Endothelial cell of umbilical vein (primary cell): ENCODE measurements at regions not wholly inside any gene's neighbourhood (a gene's known extent, or its start where the extent isn't known, plus 50 kb on each side); places are given as distances from the start of the nearest gene placed in this dataset.

ENCODE experiments used
- BruUV-seq: library from RNA; stranded (reverse); fragments of 400-500 nt; replicated peaks from 2 replicates; lab custom pipeline; 2021; lab: Mats Ljungman, UMichigan
- CTCF ChIA-PET: fragments of 300-600, 350-600 bp; sonication (Branson Sonifier 250); formaldehyde crosslinking; loops from one replicate; lab custom pipeline; 2021; ENCODE audit warnings: antibody characterized with exemption, inconsistent platforms; lab: Charles Lee
- POLR2A ChIA-PET: fragments of 300-600, 350-600 bp; sonication (Branson Sonifier 250); formaldehyde crosslinking; loops from one replicate; lab custom pipeline; 2021; ENCODE audit warnings: antibody characterized with exemption, inconsistent platforms; lab: Charles Lee
- DNase-seq: peaks from one replicate; pipeline ENCODE4 v3.0.0-alpha.2; 2011; ENCODE audit warnings: low read depth, low spot score
- FAIRE-seq: peaks from 2 replicates; lab custom pipeline; 2011; peaks lifted over from hg19 to GRCh38; lab: Jason Lieb, UNC
- H2AFZ ChIP-seq: 2 replicates; pipeline ENCODE4 v1.6.0; 2012; ENCODE audit warnings: low read depth, low read length, control low read depth, inconsistent platforms
- H3K27ac ChIP-seq: 2 replicates; pipeline ENCODE4 v1.5.1; 2011; ENCODE audit warnings: low read depth, mild to moderate bottlenecking, control low read depth, low read length, moderate library complexity; ENCODE audit not compliant: insufficient read depth
- H3K27me3 ChIP-seq, 2 experiments: 2 replicates each; pipeline versions ENCODE4 v1.6.0 to v1.6.1; 2011; ENCODE audit warnings: low read length in 2 of 2, mixed read lengths in 1 of 2; ENCODE audit not compliant: control insufficient read depth in 2 of 2, insufficient read depth in 2 of 2
- H3K36me3 ChIP-seq, 2 experiments: 2 replicates in 1 of 2; 3 replicates in 1 of 2; pipeline ENCODE4 v1.5.1; 2011; ENCODE audit warnings: low read length in 2 of 2, mild to moderate bottlenecking in 1 of 2, moderate library complexity in 1 of 2; ENCODE audit not compliant: control insufficient read depth in 2 of 2, insufficient read depth in 2 of 2; ENCODE audit errors: extremely low read depth in 1 of 2
- H3K4me1 ChIP-seq: 3 replicates; pipeline ENCODE4 v1.5.1; 2011; ENCODE audit warnings: mild to moderate bottlenecking, low read length; ENCODE audit not compliant: control insufficient read depth, insufficient read depth; ENCODE audit errors: extremely low read depth
- H3K4me2 ChIP-seq: 2 replicates; pipeline ENCODE4 v1.6.1; 2011; ENCODE audit warnings: low read length, control low read depth, mixed read lengths; ENCODE audit not compliant: insufficient read depth
- H3K4me3 ChIP-seq, 3 experiments: fragments of 200-600 bp in 1 of 3; sonication (generic), shearing (Covaris generic) in 1 of 3; replicated peaks in 1 of 3; 2 replicates each; pipeline ENCODE4 v1.5.1; 2011 to 2016; ENCODE audit warnings: control low read depth in 3 of 3, low read length in 3 of 3, mild to moderate bottlenecking in 2 of 3, inconsistent platforms in 1 of 3, low read depth in 1 of 3, moderate library complexity in 1 of 3; ENCODE audit not compliant: insufficient read depth in 1 of 3
- H3K79me2 ChIP-seq: 2 replicates; pipeline ENCODE4 v1.6.0; 2012; ENCODE audit warnings: low read length, inconsistent platforms; ENCODE audit not compliant: control insufficient read depth, insufficient read depth
- H3K9ac ChIP-seq: replicated peaks from 2 replicates; pipeline ENCODE3; 2011; ENCODE audit warnings: low read length, control low read depth; ENCODE audit not compliant: insufficient read depth; ENCODE audit errors: extremely low read depth
- H3K9me1 ChIP-seq: replicated peaks from 3 replicates; pipeline ENCODE4 v1.6.0; 2011; ENCODE audit warnings: mild to moderate bottlenecking, low read length; ENCODE audit not compliant: control insufficient read depth, insufficient read depth; ENCODE audit errors: extremely low read depth
- H3K9me3 ChIP-seq: replicated peaks from 2 replicates; pipeline ENCODE4 v1.5.1; 2012; ENCODE audit warnings: low read length, inconsistent platforms; ENCODE audit not compliant: control insufficient read depth, insufficient read depth
- H4K20me1 ChIP-seq: replicated peaks from 2 replicates; pipeline ENCODE3; 2011; ENCODE audit warnings: mild to moderate bottlenecking, low read length; ENCODE audit not compliant: control insufficient read depth, insufficient read depth; ENCODE audit errors: extremely low read depth
- CTCF ChIP-seq, 2 donors: IDR thresholded peaks; 1 replicate in 1 of 2; 2 replicates in 1 of 2; pipeline ENCODE4 v1.5.1; 2011; ENCODE audit warnings: low read length in 2 of 2, mild to moderate bottlenecking in 2 of 2, moderate library complexity in 2 of 2, control low read depth in 1 of 2, inconsistent platforms in 1 of 2, low read depth in 1 of 2; ENCODE audit not compliant: insufficient read depth in 1 of 2; ENCODE audit errors: extremely low read depth in 1 of 2
- EZH2 ChIP-seq: IDR thresholded peaks from 2 replicates; pipeline ENCODE4 v1.6.1; 2012; ENCODE audit warnings: borderline replicate concordance, low read depth, mild to moderate bottlenecking, moderate library complexity, low read length, inconsistent platforms; ENCODE audit not compliant: severe bottlenecking
- FOS ChIP-seq: IDR thresholded peaks from 2 replicates; pipeline ENCODE4 v1.6.1; 2011; ENCODE audit warnings: mild to moderate bottlenecking, low read length, moderate library complexity, borderline replicate concordance; ENCODE audit not compliant: insufficient read depth
- GATA2 ChIP-seq: IDR thresholded peaks from 2 replicates; pipeline ENCODE4 v1.7.0; 2011; ENCODE audit warnings: low read depth, mild to moderate bottlenecking, moderate library complexity, mixed read lengths, low read length; ENCODE audit not compliant: insufficient read length, insufficient read depth
- JUN ChIP-seq: IDR thresholded peaks from 2 replicates; pipeline ENCODE4 v1.6.1; 2011; ENCODE audit warnings: borderline replicate concordance, low read depth; ENCODE audit not compliant: insufficient read length, insufficient read depth
- MAX ChIP-seq: IDR thresholded peaks from 2 replicates; pipeline ENCODE4 v1.6.1; 2011; ENCODE audit not compliant: insufficient read depth, insufficient read length
- MYC ChIP-seq: IDR thresholded peaks from one replicate; pipeline ENCODE4 v1.6.1; 2011; ENCODE audit warnings: mild to moderate bottlenecking, low read depth, low read length
- POLR2A ChIP-seq: IDR thresholded peaks from 2 replicates; pipeline ENCODE4 v1.6.1; 2012; ENCODE audit warnings: low read depth, mild to moderate bottlenecking, control low read depth, low read length
- POLR2AphosphoS5 ChIP-seq: IDR thresholded peaks from 2 replicates; pipeline ENCODE4 v1.6.1; 2012; ENCODE audit warnings: low read depth, mild to moderate bottlenecking, control low read depth, low read length, moderate library complexity; ENCODE audit not compliant: insufficient read depth
- dilution Hi-C: fragments of 300-500 bp; cut with MboI; formaldehyde crosslinking; loops from one replicate; pipeline ENCODE4 v1.15.0; 2019; ENCODE audit warnings: low sequenced_read_pairs; ENCODE audit not compliant: extremely low pct_ligation_motif_present
- intact Hi-C: fragments of 100-400 bp; cut with micrococcal nuclease; formaldehyde crosslinking; loops from one replicate; pipeline ENCODE4 v1.10.0; 2022

DNA sequence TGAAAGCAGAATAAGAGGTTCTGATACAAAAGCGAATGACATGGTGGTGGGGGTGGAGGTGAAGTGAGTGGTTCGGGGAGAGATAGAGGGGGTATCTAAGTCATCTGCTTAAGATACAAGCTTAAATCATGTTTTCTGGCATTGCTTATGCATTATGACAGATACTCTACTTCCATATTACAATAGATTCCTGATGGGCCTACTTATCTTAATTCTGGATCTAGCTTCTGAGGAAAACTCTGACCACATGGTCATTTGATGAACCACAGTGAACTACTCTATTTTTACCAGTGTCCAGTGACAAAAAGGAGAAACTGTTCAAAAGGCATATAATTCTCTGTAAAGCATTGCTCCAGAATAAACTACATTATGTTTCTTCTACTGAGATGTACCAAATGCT is 673.7 kb upstream of the CCDC54 start:
- BruUV-seq: no TSS peak
- Histone ChIP-seq H3K4me3 (no peak overlapping the region), H2AFZ (no peak overlapping the region), H3K36me3 (no peaks in the 10 kb centered on the region), H3K9ac (no peak overlapping the region), H3K9me3 (no peaks in the 10 kb centered on the region), H4K20me1 (no peaks in the 10 kb centered on the region), H3K9me1 (no peaks in the 10 kb centered on the region), H3K27ac (no peak overlapping the region), H3K79me2 (no peaks in the 10 kb centered on the region), H3K27me3 (no peaks in the 10 kb centered on the region), H3K4me2 (no peak overlapping the region), H3K4me1 (no peaks in the 10 kb centered on the region)
- dilution Hi-C loops: no loop called here
- intact Hi-C loops: no loop called here
- CTCF ChIA-PET: interaction anchor here (1.0 to 1.8 kb wide), 3 partner anchors 8 to 114 kb away, joined by 3 to 4 read pairs (median 3); no protein-coding TSS in a partner anchor
- POLR2A ChIA-PET: no interaction called here
- FAIRE-seq (no peak), DNase-seq (no peak)
- TF ChIP-seq MYC (no peak), FOS (no peak), MAX (no peak), POLR2A (no peak), CTCF (IDR thresholded peaks at IDR 0.05; ENCODE audit: extremely low read depth in 1 of 2, insufficient read depth in 1 of 2, low read depth in 1 of 2, low read length in 2 of 2) (no peak), POLR2AphosphoS5 (no peak), GATA2 (no peak), EZH2 (no peak), JUN (no peak)
